ENCODE measurements at regions not wholly inside any gene's neighbourhood (a gene's known extent, or its start where the extent isn't known, plus 50 kb on each side); places are given as distances from the start of the nearest gene placed in this dataset.

- intact Hi-C loops (cut with DNase I; ENCODE audit: low total_unique reads) = no loop called here
- TF ChIP-seq POLR2A (IDR thresholded peaks at IDR 0.05) (no peak), POLR2AphosphoS5 (IDR thresholded peaks at IDR 0.05) (no peak), CTCF (IDR thresholded peaks at IDR 0.05) (no peak)
Observed at GRCh38 chr6:82608781-82609180, 245.2 kb downstream of the TPBG start.

GRCh38 chr6:82611751-82612150 lies 248.1 kb downstream of the TPBG start:
- Histone ChIP-seq H3K4me1 (no peaks in the 10 kb centered on the region), H3K27ac (no peak overlapping the region), H3K36me3 (no peaks in the 10 kb centered on the region), H3K9me3 (no peaks in the 10 kb centered on the region), H3K4me3 (no peak overlapping the region), H3K27me3 (no peaks in the 10 kb centered on the region)
- TF ChIP-seq CTCF (IDR thresholded peaks at IDR 0.05) (no peak), POLR2A (IDR thresholded peaks at IDR 0.05) (no peak), POLR2AphosphoS5 (IDR thresholded peaks at IDR 0.05) (no peak)
- intact Hi-C loops (cut with DNase I; ENCODE audit: low total_unique reads) = no loop called here
- DNase-seq (ENCODE audit: low spot score in 2 of 2) = no peak

More at GRCh38 chr6:82608781-82609180, 245.2 kb downstream of the TPBG start:
- DNase-seq (ENCODE audit: low spot score in 2 of 2) = no peak
- H3K4me3 ChIP-seq = no peak overlapping the region
- H3K27ac ChIP-seq = no peak overlapping the region
- no peaks in the 10 kb centered on the region for H3K4me1 ChIP-seq
- no peaks in the 10 kb centered on the region for H3K9me3 ChIP-seq
- H3K27me3 ChIP-seq = no peaks in the 10 kb centered on the region
- H3K36me3 ChIP-seq = no peaks in the 10 kb centered on the region

GRCh38 chr6:82612475-82613039 lies 248.9 kb downstream of the TPBG start:
- no peak overlapping the region for H3K27ac ChIP-seq
- TF ChIP-seq POLR2A (IDR thresholded peaks at IDR 0.05) (no peak), POLR2AphosphoS5 (IDR thresholded peaks at IDR 0.05) (no peak), CTCF (IDR thresholded peaks at IDR 0.05) (no peak)
- H3K36me3 ChIP-seq = no peaks in the 10 kb centered on the region
- H3K9me3 ChIP-seq = no peaks in the 10 kb centered on the region
- H3K4me1 ChIP-seq = no peaks in the 10 kb centered on the region
- intact Hi-C loops (cut with DNase I; ENCODE audit: low total_unique reads) = no loop called here
- H3K27me3 ChIP-seq = no peaks in the 10 kb centered on the region
- DNase-seq (ENCODE audit: low spot score in 2 of 2) = no peak
- H3K4me3 ChIP-seq = no peak overlapping the region

GRCh38 chr6:82614518-82614917 lies 250.9 kb downstream of the TPBG start:
- H3K27me3 ChIP-seq = no peaks in the 10 kb centered on the region
- no peak for DNase-seq (ENCODE audit: low spot score in 2 of 2)
- TF ChIP-seq POLR2AphosphoS5 (IDR thresholded peaks at IDR 0.05) (no peak), CTCF (IDR thresholded peaks at IDR 0.05) (no peak), POLR2A (IDR thresholded peaks at IDR 0.05) (no peak)
- H3K27ac ChIP-seq = no peak overlapping the region
- H3K4me1 ChIP-seq = no peaks in the 10 kb centered on the region
- intact Hi-C loops (cut with DNase I; ENCODE audit: low total_unique reads) = no loop called here
- H3K36me3 ChIP-seq = no peaks in the 10 kb centered on the region
- H3K4me3 ChIP-seq = no peak overlapping the region
- no peaks in the 10 kb centered on the region for H3K9me3 ChIP-seq

GRCh38 chr6:82616386-82617028 lies 252.9 kb downstream of the TPBG start:
- no peaks in the 10 kb centered on the region for H3K4me1 ChIP-seq
- DNase-seq (ENCODE audit: low spot score in 2 of 2) = no peak
- no peaks in the 10 kb centered on the region for H3K27me3 ChIP-seq
- intact Hi-C loops (cut with DNase I; ENCODE audit: low total_unique reads) = no loop called here
- no peaks in the 10 kb centered on the region for H3K9me3 ChIP-seq
- no peak overlapping the region for H3K4me3 ChIP-seq
- no peaks in the 10 kb centered on the region for H3K36me3 ChIP-seq
- TF ChIP-seq CTCF (IDR thresholded peaks at IDR 0.05) = no peak
- no peak for TF ChIP-seq POLR2A (IDR thresholded peaks at IDR 0.05)
- TF ChIP-seq POLR2AphosphoS5 (IDR thresholded peaks at IDR 0.05) = no peak
- H3K27ac ChIP-seq = no peak overlapping the region

All from breast epithelium (tissue), 4 donors.